HG03571 (cell line): ENCODE measurements at regions not wholly inside any gene's neighbourhood (a gene's known extent, or its start where the extent isn't known, plus 50 kb on each side); places are given as distances from the start of the nearest gene placed in this dataset.

Experiments used
- ATAC-seq: cut with Tn5 transposase; IDR thresholded peaks from one replicate; pipeline ENCODE4 v1.9.1; 2021; ENCODE audit not compliant: unreplicated experiment

GRCh38 chr3:80113331-80113730, 345.5 kb upstream of the ROBO1 start:
- no peak for ATAC-seq

- ATAC-seq, result no peak
Measured at GRCh38 chr3:80099559-80100066, 331.8 kb upstream of the ROBO1 start.

GRCh38 chr3:80097674-80098073, 329.9 kb upstream of the ROBO1 start:
- ATAC-seq, result no peak

- no peak for ATAC-seq
Measured at GRCh38 chr3:80096909-80097308, 329.1 kb upstream of the ROBO1 start.

GRCh38 chr3:80094589-80094988, 326.8 kb upstream of the ROBO1 start:
- no peak for ATAC-seq

- ATAC-seq, result no peak
Measured at GRCh38 chr3:80087767-80088166, 320.0 kb upstream of the ROBO1 start.

- no peak for ATAC-seq
Measured at GRCh38 chr3:80086426-80086825, 318.6 kb upstream of the ROBO1 start.

- no peak for ATAC-seq
Measured at GRCh38 chr3:80079886-80080285, 312.1 kb upstream of the ROBO1 start.

- no peak for ATAC-seq
Measured at GRCh38 chr3:80068459-80068858, 300.7 kb upstream of the ROBO1 start.

GRCh38 chr3:80063535-80063934, 295.7 kb upstream of the ROBO1 start:
- no peak for ATAC-seq

- no peak for ATAC-seq
Measured at GRCh38 chr3:80060664-80061063, 292.9 kb upstream of the ROBO1 start.

GRCh38 chr3:80055306-80055705, 287.5 kb upstream of the ROBO1 start:
- no peak for ATAC-seq

- no peak for ATAC-seq
Measured at GRCh38 chr3:80052271-80052670, 284.5 kb upstream of the ROBO1 start.

- no peak for ATAC-seq
Measured at GRCh38 chr3:80051602-80051962, 283.8 kb upstream of the ROBO1 start.

GRCh38 chr3:80050826-80051601, 283.2 kb upstream of the ROBO1 start:
- ATAC-seq, result no peak

- no peak for ATAC-seq
Measured at GRCh38 chr3:80043226-80043625, 275.4 kb upstream of the ROBO1 start.

GRCh38 chr3:80040067-80040466, 272.3 kb upstream of the ROBO1 start:
- ATAC-seq, result no peak

GRCh38 chr3:80036176-80036575, 268.4 kb upstream of the ROBO1 start:
- ATAC-seq, result no peak

- ATAC-seq, result no peak
Measured at GRCh38 chr3:80035021-80035420, 267.2 kb upstream of the ROBO1 start.

- ATAC-seq, result no peak
Measured at GRCh38 chr3:80023010-80023409, 255.2 kb upstream of the ROBO1 start.

- ATAC-seq, result no peak
Measured at GRCh38 chr3:80018375-80018774, 250.6 kb upstream of the ROBO1 start.

- ATAC-seq, result no peak
Measured at GRCh38 chr3:80017369-80017768, 249.6 kb upstream of the ROBO1 start.

- no peak for ATAC-seq
Measured at GRCh38 chr3:80014576-80014975, 246.8 kb upstream of the ROBO1 start.
